ENCODE measurements at regions not wholly inside any gene's neighbourhood (a gene's known extent, or its start where the extent isn't known, plus 50 kb on each side); places are given as distances from the start of the nearest gene placed in this dataset.

DNA sequence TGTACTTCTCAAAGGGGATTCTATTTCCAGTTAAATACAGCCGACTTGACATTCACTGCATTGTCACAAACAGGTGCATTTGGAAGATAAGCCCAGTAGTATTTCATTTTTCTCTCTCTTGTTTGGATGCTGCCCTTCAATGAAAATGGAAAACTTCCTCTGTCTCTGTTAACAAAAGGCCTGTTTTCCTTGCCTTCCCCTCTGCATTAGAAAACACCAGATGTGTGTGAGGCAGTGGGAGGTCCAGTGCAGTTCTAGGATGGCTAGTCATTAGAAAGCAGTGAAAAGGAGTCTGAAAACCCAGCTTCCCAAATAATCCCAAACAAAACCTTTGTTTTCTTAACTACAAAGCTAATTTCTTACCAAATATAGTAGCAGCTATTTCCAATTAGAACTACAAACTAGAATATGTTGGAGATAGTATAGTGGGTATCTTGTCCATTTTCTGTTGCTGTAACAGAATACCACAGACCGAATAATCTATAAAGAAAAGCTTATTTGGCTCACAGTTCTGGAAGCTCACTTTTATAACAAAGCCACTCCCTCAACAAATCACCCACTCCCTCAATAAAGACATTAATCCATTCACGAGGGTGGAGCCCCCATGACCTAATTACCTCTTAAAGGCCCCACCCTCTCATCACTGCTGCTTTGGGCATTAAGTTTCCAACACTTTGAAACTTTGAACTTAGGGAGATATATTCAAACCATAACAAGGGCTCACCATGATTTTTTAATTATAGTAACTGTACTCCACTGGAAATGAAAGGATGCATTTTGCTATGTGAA is 452.1 kb upstream of the RPS6KA3 start:
- Histone ChIP-seq H3K9me3 (no peaks in the 10 kb centered on the region), H3K4me3 (no peak overlapping the region), H3K27me3 (no peaks in the 10 kb centered on the region), H3K36me3 (no peaks in the 10 kb centered on the region), H3K4me1 (no peaks in the 10 kb centered on the region), H3K27ac (no peak overlapping the region)
- FAIRE-seq (no peak), ATAC-seq (no peak), DNase-seq (no peak)
- 33 to 44% methylated on average over 3 of the region's 3 CpGs for WGBS, 2 donors
- TF ChIP-seq CTCF (IDR thresholded peaks at IDR 0.05), result no peak
- intact Hi-C loops (cut with DNase I), result no loop called here

DNA sequence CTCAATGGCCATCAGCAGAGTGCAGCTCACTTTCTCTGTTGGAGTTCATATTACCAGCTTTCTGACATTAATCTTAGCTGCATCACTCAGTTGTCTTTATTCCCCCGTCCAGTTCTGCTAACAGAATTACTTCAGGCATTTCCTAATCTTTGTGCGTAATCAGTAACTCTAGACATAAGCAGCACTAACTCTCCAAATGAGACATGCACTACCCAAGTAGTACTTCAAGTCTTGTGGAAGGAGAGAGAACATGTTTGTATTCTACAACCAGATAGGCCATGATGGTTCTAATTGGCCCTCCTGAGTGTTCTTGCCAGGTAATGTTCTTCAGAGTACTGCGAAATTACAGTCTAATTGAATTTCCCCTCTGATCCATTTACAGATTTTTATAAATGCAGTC is 448.5 kb upstream of the RPS6KA3 start:
- Histone ChIP-seq H3K9me3 (no peaks in the 10 kb centered on the region), H3K27ac (no peak overlapping the region), H3K27me3 (no peaks in the 10 kb centered on the region), H3K36me3 (no peaks in the 10 kb centered on the region), H3K4me3 (no peak overlapping the region), H3K4me1 (no peaks in the 10 kb centered on the region)
- WGBS, 2 donors, result 81 to 84% methylated on average over 3 of the region's 3 CpGs
- DNase-seq, result no peak
- TF ChIP-seq CTCF (IDR thresholded peaks at IDR 0.05), result no peak
- FAIRE-seq, result no peak
- no peak for ATAC-seq
- intact Hi-C loops (cut with DNase I), result no loop called here

DNA sequence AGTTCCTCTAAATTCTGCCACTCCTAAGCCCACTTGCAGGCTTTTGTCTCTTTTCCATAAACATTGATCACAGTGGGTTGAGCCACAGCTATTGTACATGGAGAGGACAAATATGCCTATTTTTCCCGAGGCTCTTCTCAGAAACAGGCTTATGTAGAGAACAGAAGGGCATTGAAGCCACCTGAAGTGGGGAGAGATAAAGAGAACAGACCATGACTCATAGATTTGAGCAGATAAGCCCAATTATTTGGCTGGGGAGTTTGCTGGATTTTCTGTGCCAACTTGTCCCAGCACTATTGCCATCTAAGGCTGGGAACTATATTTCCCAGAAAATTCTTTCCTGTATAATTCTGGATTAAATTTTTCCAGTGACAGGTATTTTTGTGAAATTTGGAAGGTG is 446.1 kb upstream of the RPS6KA3 start:
- FAIRE-seq (no peak), DNase-seq (no peak)

GRCh38 chrX:20711366-20711765 is 444.7 kb upstream of the RPS6KA3 start:
- Histone ChIP-seq H3K4me1 (no peaks in the 10 kb centered on the region), H3K9me3 (no peaks in the 10 kb centered on the region), H3K36me3 (no peaks in the 10 kb centered on the region), H3K4me3 (no peak overlapping the region), H3K27me3 (peaks cover 0 to 3% (median 0%) of the 10 kb centered on the region in 4 donors), H3K27ac (no peak overlapping the region)
- peak in 1 of 4 donors; percentile 21 for ATAC-seq
- intact Hi-C loops (cut with DNase I), result no loop called here
- no peak for TF ChIP-seq CTCF (IDR thresholded peaks at IDR 0.05)
- FAIRE-seq, result no peak
- DNase-seq, result no peak
- 31 to 39% methylated on average over 3 of the region's 3 CpGs for WGBS, 2 donors

More for the DNA sequence above, 446.1 kb upstream of the RPS6KA3 start:
- Histone ChIP-seq H3K4me3 (no peak overlapping the region), H3K36me3 (no peaks in the 10 kb centered on the region), H3K27ac (no peak overlapping the region), H3K4me1 (no peaks in the 10 kb centered on the region), H3K9me3 (no peaks in the 10 kb centered on the region), H3K27me3 (peaks cover 0 to 3% (median 0%) of the 10 kb centered on the region in 4 donors)
- TF ChIP-seq CTCF (IDR thresholded peaks at IDR 0.05), result no peak
- 23 to 24% methylated on average over 1 of the region's 1 CpG for WGBS, 2 donors
- peak in 1 of 4 donors; percentile 66 for ATAC-seq
- intact Hi-C loops (cut with DNase I), result no loop called here

- FAIRE-seq, result no peak
- no peak for ATAC-seq
- Histone ChIP-seq H3K27ac (no peak overlapping the region), H3K36me3 (no peaks in the 10 kb centered on the region), H3K4me3 (no peak overlapping the region), H3K4me1 (no peaks in the 10 kb centered on the region), H3K27me3 (no peaks in the 10 kb centered on the region), H3K9me3 (no peaks in the 10 kb centered on the region)
- intact Hi-C loops (cut with DNase I), result no loop called here
- 72 to 73% methylated on average over 2 of the region's 2 CpGs for WGBS, 2 donors
- no peak for TF ChIP-seq CTCF (IDR thresholded peaks at IDR 0.05)
- DNase-seq, result no peak
Measured at GRCh38 chrX:20693078-20693477, 426.4 kb upstream of the RPS6KA3 start.
